Muscle of back (tissue), 3 donors: ENCODE measurements at regions not wholly inside any gene's neighbourhood (a gene's known extent, or its start where the extent isn't known, plus 50 kb on each side); places are given as distances from the start of the nearest gene placed in this dataset.
"Not testable (repeated sequence)": the region's sequence is repeated elsewhere in the genome, so short reads cannot be mapped to it uniquely, and the experiment has no call there.

ENCODE experiments used
- DNase-seq, 3 donors: peaks; one replicate each; pipeline versions ENCODE4 v3.0.0 to v3.0.0-alpha.2; 2013

- DNase-seq = no peak
These were observed 57.1 kb upstream of the KIF2B start for GRCh38 chr17:53765609-53766008.

- DNase-seq = no peak
These were observed 57.6 kb upstream of the KIF2B start for GRCh38 chr17:53765129-53765528.

- DNase-seq = no peak
These were observed 65.2 kb upstream of the KIF2B start for GRCh38 chr17:53757559-53757958.

GRCh38 chr17:53757116-53757515 is 65.6 kb upstream of the KIF2B start:
- not testable (repeated sequence) for DNase-seq

- peak in 2 of 3 donors; percentile 5 to 6 for DNase-seq
These were observed 73.5 kb upstream of the KIF2B start for GRCh38 chr17:53749178-53749577.

GRCh38 chr17:53748159-53748820 is 74.4 kb upstream of the KIF2B start:
- not testable (repeated sequence) for DNase-seq

GRCh38 chr17:53740312-53740711 is 82.4 kb upstream of the KIF2B start:
- DNase-seq = no peak

GRCh38 chr17:53736516-53737240 is 86.0 kb upstream of the KIF2B start:
- peak in 1 of 3 donors; percentile 4 for DNase-seq

- DNase-seq = no peak
These were observed 98.0 kb upstream of the KIF2B start for GRCh38 chr17:53724726-53725125.

- peak in 1 of 3 donors; percentile 98 for DNase-seq
These were observed 100.3 kb upstream of the KIF2B start for GRCh38 chr17:53722407-53722806.

- no peak for DNase-seq
These were observed 101.6 kb upstream of the KIF2B start for GRCh38 chr17:53721101-53721500.

GRCh38 chr17:53719229-53719628 is 103.5 kb upstream of the KIF2B start:
- DNase-seq = peak in 1 of 3 donors; percentile 7

- DNase-seq = peak in 1 of 3 donors; percentile 12
These were observed 115.2 kb upstream of the KIF2B start for GRCh38 chr17:53707566-53707965.

GRCh38 chr17:53696286-53696685 is 126.4 kb upstream of the KIF2B start:
- DNase-seq = no peak

- DNase-seq = no peak
These were observed 135.4 kb upstream of the KIF2B start for GRCh38 chr17:53687324-53687723.

- no peak for DNase-seq
These were observed 142.0 kb upstream of the KIF2B start for GRCh38 chr17:53680745-53681144.

- no peak for DNase-seq
These were observed 153.9 kb upstream of the KIF2B start for GRCh38 chr17:53668854-53669253.

- DNase-seq = peak in 1 of 3 donors; percentile 6
These were observed 160.1 kb upstream of the KIF2B start for GRCh38 chr17:53662608-53663007.

GRCh38 chr17:53659181-53659580 is 163.5 kb upstream of the KIF2B start:
- no peak for DNase-seq

GRCh38 chr17:53655591-53655990 is 167.1 kb upstream of the KIF2B start:
- DNase-seq = no peak

- no peak for DNase-seq
These were observed 173.5 kb upstream of the KIF2B start for GRCh38 chr17:53649201-53649600.

GRCh38 chr17:53646835-53647234 is 175.9 kb upstream of the KIF2B start:
- DNase-seq = no peak

GRCh38 chr17:53640808-53641207 is 181.9 kb upstream of the KIF2B start:
- DNase-seq = no peak

- no peak for DNase-seq
These were observed 187.3 kb upstream of the KIF2B start for GRCh38 chr17:53635444-53635843.
